Memory B cell (primary cell): ENCODE measurements at regions not wholly inside any gene's neighbourhood (a gene's known extent, or its start where the extent isn't known, plus 50 kb on each side); places are given as distances from the start of the nearest gene placed in this dataset.

Source experiments
- ATAC-seq: fragments of 150-1000 bp; cut with Tn5 transposase; 2 replicates; pipeline ENCODE4 v1.10.0; 2021; ENCODE audit warnings: low read depth, mild to moderate bottlenecking, moderate library complexity
- DNase-seq, 2 donors: peaks; one replicate each; pipeline ENCODE4 v3.0.0; 2022; ENCODE audit warnings: low spot score in 2 of 2
- H3K27ac Mint-ChIP-seq: one replicate; pipeline ENCODE4 v1.8.0; 2022; ENCODE audit warnings: mild to moderate bottlenecking, moderate library complexity, mixed read lengths
- H3K27me3 Mint-ChIP-seq: one replicate; pipeline ENCODE4 v1.8.0; 2022; ENCODE audit warnings: mixed read lengths
- H3K36me3 Mint-ChIP-seq: one replicate; pipeline ENCODE4 v1.8.0; 2022; ENCODE audit warnings: mild to moderate bottlenecking, mixed read lengths
- H3K4me1 Mint-ChIP-seq: one replicate; pipeline ENCODE4 v1.8.0; 2022; ENCODE audit warnings: mixed read lengths
- H3K4me3 Mint-ChIP-seq: one replicate; pipeline ENCODE4 v1.8.0; 2022; ENCODE audit warnings: mild to moderate bottlenecking, moderate library complexity, mixed read lengths
- H3K9me3 Mint-ChIP-seq: one replicate; pipeline ENCODE4 v1.8.0; 2022; ENCODE audit warnings: mixed read lengths

DNA sequence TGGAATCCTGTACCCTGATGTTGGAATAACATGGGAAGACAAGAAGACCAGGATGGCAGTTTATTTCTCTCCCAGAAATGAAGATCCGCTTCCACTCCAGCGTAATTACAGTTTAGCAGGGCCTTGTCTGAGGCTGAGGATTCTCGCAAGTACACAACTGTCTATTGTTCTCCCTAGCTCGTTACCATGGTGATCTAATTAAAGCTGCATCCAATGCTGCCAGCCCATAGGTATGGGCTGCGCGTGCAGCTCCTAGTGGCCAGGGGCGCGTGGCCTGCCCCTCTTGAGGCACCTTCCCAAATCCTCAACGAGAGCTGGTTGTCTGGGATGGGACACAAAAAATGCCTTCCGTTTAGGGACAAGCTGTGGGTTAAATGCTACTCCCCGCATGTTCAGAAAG lies 344.9 kb downstream of the CYRIA start:
- Mint-ChIP-seq H3K4me3 (no peak overlapping the region), H3K27me3 (peaks cover 6% of the 10 kb centered on the region), H3K4me1 (peaks cover 6% of the 10 kb centered on the region), H3K36me3 (no peaks in the 10 kb centered on the region), H3K9me3 (no peaks in the 10 kb centered on the region), H3K27ac (no peak overlapping the region)
- no peak for ATAC-seq
- DNase-seq: no peak

DNA sequence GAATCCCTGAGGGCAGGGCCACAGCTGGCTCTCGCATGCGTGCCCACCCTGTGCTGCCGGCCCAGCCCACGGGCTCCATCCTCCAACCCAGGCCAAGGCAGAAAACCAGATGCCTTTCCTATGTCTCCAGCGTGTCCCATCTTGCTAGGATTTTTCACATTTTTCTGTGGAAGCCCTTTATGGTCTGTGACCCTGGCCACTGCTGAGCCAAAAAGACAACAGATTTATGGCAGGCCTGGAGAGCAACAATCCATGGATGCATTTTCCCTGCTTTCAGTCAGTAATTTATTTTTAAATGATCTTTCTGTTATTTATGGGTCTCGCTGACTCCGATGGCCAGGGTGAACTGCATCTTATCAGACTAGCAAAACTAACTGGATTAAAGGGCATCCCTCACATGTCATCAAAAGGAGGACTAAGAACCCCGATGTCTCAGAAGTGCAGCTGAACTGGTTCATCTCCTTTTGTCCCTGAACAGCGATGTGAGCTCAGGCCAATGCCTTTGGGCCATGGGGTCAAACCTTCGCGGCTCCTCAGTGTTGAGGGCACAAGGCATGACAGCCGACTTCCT lies 346.0 kb downstream of the CYRIA start:
- Mint-ChIP-seq H3K27me3 (peaks cover 4% of the 10 kb centered on the region), H3K36me3 (no peaks in the 10 kb centered on the region), H3K4me3 (no peak overlapping the region), H3K4me1 (peaks cover 6% of the 10 kb centered on the region), H3K27ac (no peak overlapping the region), H3K9me3 (no peaks in the 10 kb centered on the region)
- no peak for ATAC-seq
- DNase-seq: no peak

GRCh38 chr2:16318474-16319195 lies 347.0 kb downstream of the CYRIA start:
- H3K9me3 Mint-ChIP-seq: peaks cover 1% of the 10 kb centered on the region
- ATAC-seq (peak; percentile 19), DNase-seq (no peak)

GRCh38 chr2:16318051-16318450 lies 347.6 kb downstream of the CYRIA start:
- Mint-ChIP-seq H3K9me3 (peaks cover 1% of the 10 kb centered on the region), H3K4me1 (peaks cover 6% of the 10 kb centered on the region), H3K36me3 (no peaks in the 10 kb centered on the region), H3K27me3 (peaks cover 5% of the 10 kb centered on the region), H3K4me3 (no peak overlapping the region), H3K27ac (no peak overlapping the region)
- no peak for DNase-seq
- no peak for ATAC-seq

More at GRCh38 chr2:16318474-16319195, 347.0 kb downstream of the CYRIA start:
- no peak overlapping the region for H3K27ac Mint-ChIP-seq
- peaks cover 6% of the 10 kb centered on the region for H3K4me1 Mint-ChIP-seq
- H3K36me3 Mint-ChIP-seq: no peaks in the 10 kb centered on the region
- H3K4me3 Mint-ChIP-seq: no peak overlapping the region
- peaks cover 2% of the 10 kb centered on the region for H3K27me3 Mint-ChIP-seq

DNA sequence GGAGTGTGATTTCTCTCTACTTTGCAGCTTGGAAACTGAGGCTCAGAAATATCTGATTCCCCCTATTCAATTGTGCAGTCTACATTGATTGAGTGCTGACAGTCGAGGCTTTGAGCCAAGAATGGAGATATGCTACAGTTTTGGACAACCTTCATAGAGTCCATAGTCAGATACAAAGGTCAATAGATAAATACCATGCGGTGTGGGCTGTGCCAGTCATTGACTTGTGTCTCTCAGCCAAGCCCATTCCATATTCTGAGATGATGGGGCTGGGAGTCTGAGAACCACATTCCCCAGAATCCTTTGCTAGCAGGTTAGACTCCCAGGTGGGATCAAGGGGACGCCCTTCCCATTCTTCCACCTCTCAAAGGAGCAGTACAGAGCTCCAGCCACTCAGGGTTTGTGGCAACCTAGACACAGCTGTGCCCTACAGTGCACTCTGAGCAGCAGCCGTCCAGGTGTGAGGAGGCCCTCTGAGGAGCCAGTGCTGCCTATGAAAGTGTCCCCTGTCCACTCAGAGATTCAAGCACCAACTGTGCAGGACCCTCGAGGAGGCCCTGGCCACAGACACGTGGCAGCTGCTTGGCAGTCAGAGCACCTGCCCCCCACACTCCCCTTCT lies 348.3 kb downstream of the CYRIA start:
- H3K36me3 Mint-ChIP-seq: no peaks in the 10 kb centered on the region
- H3K27ac Mint-ChIP-seq: no peak overlapping the region
- H3K4me3 Mint-ChIP-seq: no peak overlapping the region
- H3K4me1 Mint-ChIP-seq: peaks cover 6% of the 10 kb centered on the region
- ATAC-seq (no peak), DNase-seq (no peak)
- H3K9me3 Mint-ChIP-seq: peaks cover 1% of the 10 kb centered on the region
- H3K27me3 Mint-ChIP-seq: peaks cover 5% of the 10 kb centered on the region

GRCh38 chr2:16316456-16317210 lies 349.0 kb downstream of the CYRIA start:
- DNase-seq (no peak), ATAC-seq (no peak)
- Mint-ChIP-seq H3K4me3 (no peak overlapping the region), H3K27me3 (peaks cover 5% of the 10 kb centered on the region), H3K4me1 (peaks cover 6% of the 10 kb centered on the region), H3K36me3 (no peaks in the 10 kb centered on the region), H3K9me3 (peaks cover 1% of the 10 kb centered on the region), H3K27ac (no peak overlapping the region)

- Mint-ChIP-seq H3K4me3 (no peak overlapping the region), H3K36me3 (no peaks in the 10 kb centered on the region), H3K27ac (no peak overlapping the region), H3K27me3 (peaks cover 5% of the 10 kb centered on the region), H3K9me3 (peaks cover 1% of the 10 kb centered on the region), H3K4me1 (peaks cover 6% of the 10 kb centered on the region)
- DNase-seq (no peak), ATAC-seq (no peak)
These were observed 349.7 kb downstream of the CYRIA start for GRCh38 chr2:16315908-16316307.

- no peak for ATAC-seq
These were observed 350.2 kb downstream of the CYRIA start for GRCh38 chr2:16315458-16315835.

GRCh38 chr2:16314691-16315457 lies 350.8 kb downstream of the CYRIA start:
- Mint-ChIP-seq H3K4me3 (no peak overlapping the region), H3K4me1 (peaks cover 6% of the 10 kb centered on the region), H3K9me3 (peaks cover 1% of the 10 kb centered on the region), H3K36me3 (no peaks in the 10 kb centered on the region), H3K27ac (no peak overlapping the region), H3K27me3 (peaks cover 5% of the 10 kb centered on the region)
- ATAC-seq (no peak), DNase-seq (no peak)

More at GRCh38 chr2:16315458-16315835, 350.2 kb downstream of the CYRIA start:
- Mint-ChIP-seq H3K4me1 (peaks cover 6% of the 10 kb centered on the region), H3K27me3 (peaks cover 5% of the 10 kb centered on the region), H3K27ac (no peak overlapping the region), H3K36me3 (no peaks in the 10 kb centered on the region), H3K4me3 (no peak overlapping the region), H3K9me3 (peaks cover 1% of the 10 kb centered on the region)
- no peak for DNase-seq

GRCh38 chr2:16314001-16314400 lies 351.6 kb downstream of the CYRIA start:
- Mint-ChIP-seq H3K27ac (no peak overlapping the region), H3K4me3 (no peak overlapping the region), H3K4me1 (peaks cover 6% of the 10 kb centered on the region), H3K36me3 (no peaks in the 10 kb centered on the region), H3K9me3 (peaks cover 1% of the 10 kb centered on the region), H3K27me3 (peaks cover 5% of the 10 kb centered on the region)
- ATAC-seq: no peak
- no peak for DNase-seq

- H3K36me3 Mint-ChIP-seq: no peaks in the 10 kb centered on the region
These were observed 352.2 kb downstream of the CYRIA start for GRCh38 chr2:16313235-16313975.

DNA sequence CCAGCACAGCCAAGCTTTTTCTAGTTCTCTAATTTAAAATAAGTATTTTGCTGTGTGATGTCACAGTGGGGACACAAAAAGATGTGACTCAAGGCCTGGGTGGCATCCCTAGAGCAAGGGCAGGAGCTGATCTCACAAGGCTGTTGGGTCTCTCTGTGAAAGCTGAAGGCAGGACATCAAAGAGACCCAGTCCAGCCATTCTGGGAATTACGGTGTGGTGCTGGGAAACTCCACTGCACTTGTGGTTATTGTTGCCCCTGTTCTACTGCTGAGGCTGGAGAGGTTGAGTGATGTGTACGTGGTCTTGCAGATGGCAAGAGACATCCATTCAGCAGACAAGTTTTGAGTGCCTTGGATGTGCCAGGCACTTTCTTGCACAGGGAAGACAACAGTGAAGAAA lies 352.9 kb downstream of the CYRIA start:
- DNase-seq (no peak), ATAC-seq (no peak)
- H3K27ac Mint-ChIP-seq: no peak overlapping the region
- peaks cover 5% of the 10 kb centered on the region for H3K27me3 Mint-ChIP-seq
- H3K4me1 Mint-ChIP-seq: no peaks in the 10 kb centered on the region
- no peaks in the 10 kb centered on the region for H3K36me3 Mint-ChIP-seq
- peaks cover 1% of the 10 kb centered on the region for H3K9me3 Mint-ChIP-seq
- no peak overlapping the region for H3K4me3 Mint-ChIP-seq

More at GRCh38 chr2:16313235-16313975, 352.2 kb downstream of the CYRIA start:
- H3K9me3 Mint-ChIP-seq: peaks cover 1% of the 10 kb centered on the region
- H3K4me3 Mint-ChIP-seq: no peak overlapping the region
- peaks cover 5% of the 10 kb centered on the region for H3K27me3 Mint-ChIP-seq
- no peak for DNase-seq
- H3K27ac Mint-ChIP-seq: no peak overlapping the region
- no peak for ATAC-seq
- H3K4me1 Mint-ChIP-seq: peaks cover 6% of the 10 kb centered on the region
